ENCODE measurements at regions not wholly inside any gene's neighbourhood (a gene's known extent, or its start where the extent isn't known, plus 50 kb on each side); places are given as distances from the start of the nearest gene placed in this dataset.

DNA sequence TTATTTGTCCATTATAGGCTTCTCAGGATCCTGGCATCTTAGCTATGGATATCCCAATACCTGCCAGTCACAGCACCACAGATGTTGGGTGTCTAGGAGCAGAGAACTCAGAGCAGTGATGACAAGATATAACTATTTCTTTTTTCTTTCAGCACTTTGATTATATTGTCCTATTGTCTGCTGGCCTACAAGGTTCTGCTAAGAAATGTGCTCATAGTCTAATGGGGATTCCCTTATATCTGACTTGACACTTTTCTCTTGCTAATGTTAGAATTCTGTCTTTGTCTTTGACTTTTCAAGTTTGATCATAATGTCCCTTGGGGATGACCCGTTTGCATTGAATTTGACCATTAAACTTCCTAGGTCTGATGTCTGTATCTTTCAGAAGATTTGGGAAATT is 270.4 kb downstream of the OGFRL1 start:
- TF ChIP-seq EGR1 (IDR thresholded peaks at IDR 0.05) (no peak), RAD21 (IDR thresholded peaks at IDR 0.05; ENCODE audit: low read depth) (no peak), TCF12 (IDR thresholded peaks at IDR 0.05; ENCODE audit: low read depth) (no peak), EP300 (IDR thresholded peaks at IDR 0.05; ENCODE audit: borderline replicate concordance) (no peak), CEBPB (IDR thresholded peaks at IDR 0.05) (no peak), CREB1 (IDR thresholded peaks at IDR 0.05; ENCODE audit: low read depth) (no peak), REST (IDR thresholded peaks at IDR 0.05; ENCODE audit: low read depth) (no peak)
- TF ChIP-seq, protein P1, sequence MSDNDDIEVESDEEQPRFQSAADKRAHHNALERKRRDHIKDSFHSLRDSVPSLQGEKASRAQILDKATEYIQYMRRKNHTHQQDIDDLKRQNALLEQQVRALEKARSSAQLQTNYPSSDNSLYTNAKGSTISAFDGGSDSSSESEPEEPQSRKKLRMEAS (IDR thresholded peaks at IDR 0.05) = no peak

All from Ishikawa (cell line).